Neural cell (in vitro differentiated cells): ENCODE measurements at regions not wholly inside any gene's neighbourhood (a gene's known extent, or its start where the extent isn't known, plus 50 kb on each side); places are given as distances from the start of the nearest gene placed in this dataset.

Experiments
- EP300 ChIP-seq: fragments of 450-650 bp; conservative IDR thresholded peaks from 2 replicates; pipeline ENCODE4 v1.6.1; 2014; ENCODE audit warnings: antibody characterized with exemption, mild to moderate bottlenecking, moderate library complexity; ENCODE audit not compliant: poor library complexity, severe bottlenecking
- EZH2 ChIP-seq: fragments of 200-600, 300-800 bp; shearing (Covaris generic), sonication (generic); IDR thresholded peaks from 2 replicates; pipeline ENCODE4 v1.6.1; 2014; ENCODE audit warnings: antibody characterized with exemption, low read length, borderline replicate concordance, mild to moderate bottlenecking; ENCODE audit not compliant: insufficient read depth, poor library complexity, severe bottlenecking
- POLR2AphosphoS5 ChIP-seq: IDR thresholded peaks from 2 replicates; pipeline ENCODE4 v1.6.1; 2012
- RAD21 ChIP-seq: fragments of 450-650 bp; conservative IDR thresholded peaks from 2 replicates; pipeline ENCODE4 v1.6.1; 2014; ENCODE audit warnings: antibody characterized with exemption, mild to moderate bottlenecking, moderate library complexity
- SMC3 ChIP-seq: fragments of 450-650 bp; conservative IDR thresholded peaks from 2 replicates; pipeline ENCODE4 v1.6.1; 2014; ENCODE audit warnings: antibody characterized with exemption, mild to moderate bottlenecking, moderate library complexity; ENCODE audit not compliant: poor library complexity
- TAF1 ChIP-seq: IDR thresholded peaks from 2 replicates; pipeline ENCODE4 v1.6.1; 2012; ENCODE audit warnings: low read depth
- TF ChIP-seq, protein P1 (sequence below): fragments of 450-650 bp; IDR thresholded peaks from 2 replicates; pipeline ENCODE4 v1.5.1; 2014; ENCODE audit warnings: antibody characterized with exemption, mild to moderate bottlenecking, moderate library complexity; ENCODE audit not compliant: poor library complexity, severe bottlenecking

DNA sequence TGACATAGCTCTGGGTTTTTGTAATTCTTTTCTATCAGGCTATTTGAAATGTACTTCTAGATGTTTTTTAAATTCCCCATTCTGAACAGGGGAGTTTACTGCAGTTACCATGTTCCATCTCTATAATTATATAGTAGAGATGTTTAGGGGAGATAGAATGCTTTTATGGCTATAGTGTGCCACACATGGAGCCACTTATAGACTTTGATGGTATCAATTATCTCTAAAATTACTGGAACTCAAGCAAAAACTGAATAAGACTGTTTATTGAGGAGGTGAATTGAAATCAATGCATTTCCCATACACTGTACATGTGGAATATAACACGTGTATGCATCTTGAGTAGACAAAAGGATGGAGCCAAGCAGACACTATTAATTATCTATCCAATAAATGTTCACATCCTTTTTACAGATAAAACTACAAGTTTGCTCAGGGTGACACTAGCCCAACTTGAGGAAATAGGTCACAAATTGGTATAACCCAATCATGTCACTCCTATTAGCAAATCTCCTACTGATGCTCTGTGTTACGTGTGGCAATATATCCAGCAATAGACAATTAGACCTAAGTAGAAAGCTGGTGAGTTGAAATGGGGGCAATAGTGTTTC lies 1882.6 kb downstream of the PCDH9 start:
- no peak for TF ChIP-seq EZH2
- TF ChIP-seq, protein P1, sequence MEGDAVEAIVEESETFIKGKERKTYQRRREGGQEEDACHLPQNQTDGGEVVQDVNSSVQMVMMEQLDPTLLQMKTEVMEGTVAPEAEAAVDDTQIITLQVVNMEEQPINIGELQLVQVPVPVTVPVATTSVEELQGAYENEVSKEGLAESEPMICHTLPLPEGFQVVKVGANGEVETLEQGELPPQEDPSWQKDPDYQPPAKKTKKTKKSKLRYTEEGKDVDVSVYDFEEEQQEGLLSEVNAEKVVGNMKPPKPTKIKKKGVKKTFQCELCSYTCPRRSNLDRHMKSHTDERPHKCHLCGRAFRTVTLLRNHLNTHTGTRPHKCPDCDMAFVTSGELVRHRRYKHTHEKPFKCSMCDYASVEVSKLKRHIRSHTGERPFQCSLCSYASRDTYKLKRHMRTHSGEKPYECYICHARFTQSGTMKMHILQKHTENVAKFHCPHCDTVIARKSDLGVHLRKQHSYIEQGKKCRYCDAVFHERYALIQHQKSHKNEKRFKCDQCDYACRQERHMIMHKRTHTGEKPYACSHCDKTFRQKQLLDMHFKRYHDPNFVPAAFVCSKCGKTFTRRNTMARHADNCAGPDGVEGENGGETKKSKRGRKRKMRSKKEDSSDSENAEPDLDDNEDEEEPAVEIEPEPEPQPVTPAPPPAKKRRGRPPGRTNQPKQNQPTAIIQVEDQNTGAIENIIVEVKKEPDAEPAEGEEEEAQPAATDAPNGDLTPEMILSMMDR: no peak
- peak; percentile 42 for TF ChIP-seq POLR2AphosphoS5
- no peak for TF ChIP-seq TAF1
- TF ChIP-seq EP300: no peak
- no peak for TF ChIP-seq SMC3
- no peak for TF ChIP-seq RAD21
